HG03378 (cell line): ENCODE measurements at regions not wholly inside any gene's neighbourhood (a gene's known extent, or its start where the extent isn't known, plus 50 kb on each side); places are given as distances from the start of the nearest gene placed in this dataset.
"Not testable (repeated sequence)": the region's sequence is repeated elsewhere in the genome, so short reads cannot be mapped to it uniquely, and the experiment has no call there.

Source experiments
- ATAC-seq: cut with Tn5 transposase; IDR thresholded peaks from one replicate; pipeline ENCODE4 v1.9.1; 2021; ENCODE audit warnings: mild to moderate bottlenecking, moderate library complexity; ENCODE audit not compliant: unreplicated experiment

DNA sequence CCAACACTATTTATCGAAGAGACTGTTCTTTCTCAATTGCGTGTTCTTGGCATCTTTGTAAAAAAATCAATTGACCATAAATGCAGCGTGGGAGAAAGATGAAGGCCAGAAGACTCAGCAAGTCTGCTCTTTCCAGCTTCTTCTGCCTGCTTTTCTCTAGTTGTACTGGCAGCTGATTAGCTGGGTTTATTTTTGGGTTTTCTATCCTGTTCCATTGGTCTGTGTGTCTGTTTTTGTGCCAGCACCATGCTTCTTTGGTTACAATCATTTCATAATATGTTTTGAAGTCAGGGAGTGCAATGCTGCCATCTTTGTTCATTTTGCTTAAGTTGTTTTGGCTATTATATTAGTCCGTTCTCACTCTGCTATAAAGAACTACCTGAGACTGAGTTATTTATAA, 201.8 kb upstream of the B3GALT2 start:
- ATAC-seq = no peak

- ATAC-seq = no peak
Measured at GRCh38 chr1:193387406-193387805, 201.0 kb upstream of the B3GALT2 start.

DNA sequence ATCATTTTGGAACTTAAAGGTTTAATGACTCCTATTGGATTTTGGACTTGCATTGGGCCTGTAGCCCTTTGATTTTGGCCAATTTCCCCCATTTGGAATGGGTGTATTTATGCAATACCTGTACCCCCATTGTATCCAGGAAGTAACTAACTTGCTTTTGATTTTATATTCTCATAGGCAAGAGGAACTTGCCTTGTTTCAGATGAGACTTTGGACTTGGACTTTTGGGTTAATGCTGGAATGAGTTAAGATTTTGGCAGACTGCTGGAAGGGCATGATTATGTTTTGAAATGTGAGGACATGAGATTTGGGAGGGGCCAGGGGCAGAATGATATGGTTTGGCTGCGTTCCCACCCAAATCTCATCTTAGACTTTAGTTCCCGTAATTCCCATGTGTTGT, 192.0 kb upstream of the B3GALT2 start:
- not testable (repeated sequence) for ATAC-seq

- no peak for ATAC-seq
Measured at GRCh38 chr1:193377472-193377871, 191.1 kb upstream of the B3GALT2 start.

GRCh38 chr1:193372553-193372952, 186.1 kb upstream of the B3GALT2 start:
- ATAC-seq = no peak

DNA sequence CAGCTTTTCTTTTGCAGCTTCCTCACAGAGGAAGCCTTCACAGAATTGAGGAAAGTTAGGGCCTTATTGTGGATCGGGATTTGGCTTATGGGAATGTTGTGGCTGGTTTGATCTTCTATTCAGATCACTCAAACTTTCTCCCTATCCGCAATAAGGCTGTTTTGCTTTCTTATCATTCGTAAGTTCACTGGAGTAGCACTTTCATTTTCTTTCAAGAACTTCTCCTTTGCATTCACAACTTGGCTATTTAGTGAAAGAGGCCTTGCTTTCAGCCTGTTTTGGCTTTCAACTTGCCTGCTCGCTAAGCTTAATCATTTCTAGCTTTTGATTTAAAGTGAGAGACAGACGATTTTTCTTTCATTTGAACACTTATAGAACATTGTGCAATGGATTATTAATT, 181.9 kb upstream of the B3GALT2 start:
- peak; percentile 74 for ATAC-seq

GRCh38 chr1:193367863-193368262, 181.4 kb upstream of the B3GALT2 start:
- peak; percentile 19 for ATAC-seq

DNA sequence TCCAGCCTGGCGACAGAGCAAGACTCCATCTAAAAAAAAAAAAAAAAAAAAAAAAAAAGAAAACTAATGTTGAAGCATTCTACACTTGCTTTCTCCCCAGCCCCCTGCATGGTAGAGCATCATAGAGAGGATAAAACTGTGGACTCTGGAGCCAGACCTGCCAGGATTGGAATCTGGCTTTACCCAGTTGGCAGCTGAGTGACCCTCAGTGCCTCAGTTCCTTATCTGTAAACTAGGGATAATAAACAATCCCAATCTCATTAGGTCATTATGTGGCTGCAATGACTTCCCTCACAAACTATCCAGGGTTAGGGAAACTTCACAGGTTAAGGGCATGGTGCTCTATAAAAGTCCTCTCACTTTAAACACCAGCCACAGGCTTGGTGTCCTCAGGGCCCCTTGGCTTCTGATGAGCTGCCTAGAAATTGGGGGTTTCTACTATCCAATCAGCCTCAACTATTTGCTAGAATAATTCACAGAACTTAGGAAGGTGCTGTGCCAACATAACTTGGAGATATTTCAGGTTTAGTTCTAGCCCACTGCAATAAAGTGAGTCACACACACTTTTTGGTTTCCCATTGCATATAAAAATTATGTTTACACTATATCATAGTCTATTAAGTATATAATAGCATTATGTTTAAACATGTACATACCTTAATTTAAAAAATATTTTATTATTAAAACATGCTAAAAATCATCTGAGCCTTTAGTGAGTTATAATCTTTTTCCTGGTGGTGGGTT, 180.5 kb upstream of the B3GALT2 start:
- ATAC-seq = no peak

GRCh38 chr1:193365966-193366365, 179.6 kb upstream of the B3GALT2 start:
- ATAC-seq = no peak

- no peak for ATAC-seq
Measured at GRCh38 chr1:193359631-193360030, 173.2 kb upstream of the B3GALT2 start.

GRCh38 chr1:193358419-193358818, 172.0 kb upstream of the B3GALT2 start:
- no peak for ATAC-seq

GRCh38 chr1:193356249-193356648, 169.8 kb upstream of the B3GALT2 start:
- ATAC-seq = no peak

GRCh38 chr1:193355626-193356025, 169.2 kb upstream of the B3GALT2 start:
- no peak for ATAC-seq

DNA sequence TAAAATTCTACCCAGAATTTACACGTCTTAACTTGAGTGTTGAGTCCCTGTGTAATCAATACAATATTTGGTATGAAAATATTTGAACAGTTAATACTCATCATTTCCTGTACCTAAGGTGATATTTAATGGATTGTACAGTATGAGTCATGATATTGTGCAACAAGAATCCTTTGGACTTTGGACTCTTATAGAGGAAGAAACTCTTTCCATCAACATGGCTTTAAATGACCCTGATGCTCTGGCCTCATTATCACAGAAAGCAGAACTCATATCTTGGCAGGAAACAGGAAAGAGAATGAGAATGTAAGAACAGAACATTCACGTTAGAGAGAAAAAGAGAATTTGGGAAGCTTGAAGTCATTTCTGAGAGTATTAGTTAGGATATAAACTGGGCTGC, 168.8 kb upstream of the B3GALT2 start:
- no peak for ATAC-seq

DNA sequence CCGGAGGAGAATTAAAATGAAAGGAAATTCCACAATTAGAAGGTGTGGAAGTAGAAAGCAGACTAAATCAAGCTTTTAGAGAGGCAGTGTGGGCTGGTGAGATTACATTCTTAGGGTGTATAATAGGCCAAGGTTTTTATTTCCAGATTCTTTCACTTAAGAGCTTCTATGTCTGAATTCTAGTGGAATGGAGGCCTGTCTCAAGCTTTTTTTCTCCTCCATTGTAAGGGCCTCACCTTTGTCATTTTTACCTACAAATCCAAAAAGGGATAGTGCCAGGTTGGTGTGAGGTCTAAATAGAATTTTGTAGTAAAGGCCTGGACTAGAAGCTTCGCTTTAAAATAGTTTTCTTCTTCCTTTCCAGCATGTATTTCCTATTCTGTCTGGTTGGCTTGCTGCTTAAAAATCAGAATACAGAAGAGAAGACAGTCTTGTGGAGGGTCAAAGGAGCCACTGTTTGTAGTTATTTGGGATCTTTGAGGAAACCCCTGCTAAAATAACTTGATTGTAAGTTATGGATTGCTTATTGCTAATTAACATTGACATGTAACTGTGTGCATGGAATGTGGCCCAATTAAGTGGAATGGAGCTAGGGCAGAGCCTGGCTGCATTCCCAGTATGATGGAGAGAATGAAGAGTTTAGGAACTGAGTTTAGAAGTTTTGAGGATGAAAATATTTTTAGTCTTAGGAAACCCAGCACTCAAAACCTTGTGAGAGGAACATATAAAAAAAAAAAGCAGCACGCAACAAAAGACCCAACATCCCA, 162.5 kb upstream of the B3GALT2 start:
- ATAC-seq = no peak

GRCh38 chr1:193348091-193348768, 161.8 kb upstream of the B3GALT2 start:
- ATAC-seq = no peak

GRCh38 chr1:193346085-193346484, 159.7 kb upstream of the B3GALT2 start:
- ATAC-seq = no peak

DNA sequence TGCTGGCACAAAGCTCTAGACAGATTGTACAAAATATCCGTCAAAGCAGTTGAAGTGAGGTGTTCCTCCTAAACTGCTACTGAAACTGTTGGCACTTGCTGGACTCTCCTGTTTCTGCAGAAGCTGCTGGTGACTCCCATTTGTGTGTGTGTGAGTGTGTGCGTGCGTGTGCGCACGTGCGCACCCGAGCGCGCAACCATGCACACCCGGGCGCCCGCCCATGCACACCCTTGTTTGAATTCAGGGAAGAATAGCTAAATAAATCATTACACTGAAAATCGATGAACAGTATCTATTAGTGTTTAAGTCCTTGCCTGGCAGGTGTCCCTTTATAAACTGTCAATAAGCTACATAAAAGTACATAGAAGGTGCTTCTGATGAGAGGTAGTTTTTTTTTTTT, 156.4 kb upstream of the B3GALT2 start:
- no peak for ATAC-seq

DNA sequence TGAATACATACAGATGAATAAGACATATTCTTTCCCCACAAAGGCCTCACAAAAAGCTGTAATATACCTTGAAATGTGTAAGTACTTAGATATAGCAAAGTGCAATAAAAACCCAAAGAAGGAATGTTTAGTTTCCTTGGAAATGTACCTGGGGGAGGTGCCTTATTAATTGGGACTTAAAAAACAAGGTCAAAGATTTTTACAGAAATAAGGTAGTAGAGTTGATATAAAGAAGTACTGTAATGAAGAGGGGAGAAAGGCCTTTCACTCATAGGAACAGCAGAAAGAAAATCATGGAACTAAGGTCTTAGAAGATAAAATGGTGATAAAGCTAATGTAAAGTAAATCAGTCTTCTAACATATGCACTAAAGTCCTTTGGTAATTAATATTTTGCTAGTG, 153.9 kb upstream of the B3GALT2 start:
- no peak for ATAC-seq

DNA sequence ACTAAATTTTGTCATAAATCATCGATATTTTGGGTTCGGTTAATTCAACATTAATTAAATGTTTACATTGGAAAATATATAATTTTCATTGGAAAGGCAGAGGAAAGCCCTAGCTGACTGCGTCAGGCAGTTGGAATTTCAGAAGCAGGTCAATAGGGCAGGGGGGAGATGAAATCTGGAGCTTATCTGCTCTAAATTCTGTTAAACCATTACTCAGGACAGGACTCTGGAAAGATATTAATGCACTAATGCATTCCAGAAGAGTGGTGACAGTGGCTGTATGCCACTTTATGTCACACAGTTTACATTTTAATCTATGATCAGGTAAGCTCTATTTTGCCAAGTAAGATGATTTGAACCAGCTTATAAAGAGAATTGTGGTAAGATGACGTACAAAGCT, 153.0 kb upstream of the B3GALT2 start:
- no peak for ATAC-seq

DNA sequence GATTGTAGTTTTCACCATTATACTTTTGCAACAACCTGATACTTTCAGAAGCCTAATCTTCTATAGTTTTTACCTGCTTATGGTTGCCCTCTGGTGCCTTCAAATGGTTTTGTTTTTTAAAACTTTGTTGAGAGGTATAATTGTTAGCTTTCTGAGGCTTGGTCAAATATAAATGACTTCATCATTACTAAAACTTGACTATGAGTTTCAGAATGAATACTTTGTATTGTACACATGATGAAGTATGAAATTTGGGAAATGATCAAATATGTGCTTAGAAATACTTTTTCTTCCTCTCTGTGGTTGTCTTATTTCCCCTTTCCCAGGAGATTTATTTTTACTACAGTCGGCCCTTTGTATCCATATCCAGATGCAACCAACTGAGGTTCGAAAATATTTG, 151.8 kb upstream of the B3GALT2 start:
- ATAC-seq = peak; percentile 65
